C4-2B (cell line): ENCODE measurements at regions not wholly inside any gene's neighbourhood (a gene's known extent, or its start where the extent isn't known, plus 50 kb on each side); places are given as distances from the start of the nearest gene placed in this dataset.

ENCODE experiments used
- H3K27ac ChIP-seq: fragments of 450-650 bp; 2 replicates; pipeline ENCODE4 v1.5.1; 2017
- ZFX ChIP-seq: fragments of 450-650 bp; IDR thresholded peaks from 2 replicates; pipeline ENCODE4 v1.6.1; 2017
- TF ChIP-seq, protein P1 (sequence below): fragments of 450-650 bp; conservative IDR thresholded peaks from 2 replicates; pipeline ENCODE4 v1.5.1; 2017; ENCODE audit warnings: mild to moderate bottlenecking

DNA sequence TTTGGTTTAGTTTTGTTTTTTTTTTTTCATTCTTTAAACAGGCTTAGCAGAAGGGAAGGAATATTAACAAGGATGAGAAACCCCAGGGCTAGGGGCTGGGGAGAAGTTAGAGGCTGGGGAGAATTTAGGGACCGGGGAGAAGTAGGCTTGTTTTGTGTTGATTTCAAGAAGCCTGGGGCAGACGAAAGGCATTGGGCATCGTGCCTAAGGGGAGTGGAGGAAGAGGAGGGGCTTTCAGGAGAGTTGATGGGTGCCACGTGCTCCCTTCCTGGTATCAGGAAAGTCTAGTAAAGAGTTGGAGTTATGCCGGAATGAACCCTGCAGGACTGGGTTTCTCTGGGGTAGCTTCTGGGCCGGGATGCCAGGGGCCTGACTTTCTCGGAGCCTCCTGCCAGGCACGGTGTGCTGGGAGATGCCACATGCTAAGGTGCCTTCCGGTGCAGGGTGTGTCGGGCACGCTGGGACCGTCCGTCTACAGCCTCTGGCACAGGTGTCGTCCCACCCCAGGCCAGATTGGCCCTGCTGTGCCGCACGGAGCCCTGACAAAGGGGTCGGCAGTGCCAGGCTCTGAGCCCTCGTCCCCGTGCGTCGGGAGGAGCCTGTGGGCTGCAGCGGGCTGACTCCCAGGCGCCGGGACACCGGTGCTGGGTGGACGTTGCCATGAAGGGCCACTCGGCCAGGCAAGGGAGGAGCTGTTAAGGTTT is 159.9 kb downstream of the OLFM1 start:
- H3K27ac ChIP-seq, result no peak overlapping the region
- TF ChIP-seq ZFX, result no peak
- TF ChIP-seq, protein P1, sequence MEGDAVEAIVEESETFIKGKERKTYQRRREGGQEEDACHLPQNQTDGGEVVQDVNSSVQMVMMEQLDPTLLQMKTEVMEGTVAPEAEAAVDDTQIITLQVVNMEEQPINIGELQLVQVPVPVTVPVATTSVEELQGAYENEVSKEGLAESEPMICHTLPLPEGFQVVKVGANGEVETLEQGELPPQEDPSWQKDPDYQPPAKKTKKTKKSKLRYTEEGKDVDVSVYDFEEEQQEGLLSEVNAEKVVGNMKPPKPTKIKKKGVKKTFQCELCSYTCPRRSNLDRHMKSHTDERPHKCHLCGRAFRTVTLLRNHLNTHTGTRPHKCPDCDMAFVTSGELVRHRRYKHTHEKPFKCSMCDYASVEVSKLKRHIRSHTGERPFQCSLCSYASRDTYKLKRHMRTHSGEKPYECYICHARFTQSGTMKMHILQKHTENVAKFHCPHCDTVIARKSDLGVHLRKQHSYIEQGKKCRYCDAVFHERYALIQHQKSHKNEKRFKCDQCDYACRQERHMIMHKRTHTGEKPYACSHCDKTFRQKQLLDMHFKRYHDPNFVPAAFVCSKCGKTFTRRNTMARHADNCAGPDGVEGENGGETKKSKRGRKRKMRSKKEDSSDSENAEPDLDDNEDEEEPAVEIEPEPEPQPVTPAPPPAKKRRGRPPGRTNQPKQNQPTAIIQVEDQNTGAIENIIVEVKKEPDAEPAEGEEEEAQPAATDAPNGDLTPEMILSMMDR, result no peak

DNA sequence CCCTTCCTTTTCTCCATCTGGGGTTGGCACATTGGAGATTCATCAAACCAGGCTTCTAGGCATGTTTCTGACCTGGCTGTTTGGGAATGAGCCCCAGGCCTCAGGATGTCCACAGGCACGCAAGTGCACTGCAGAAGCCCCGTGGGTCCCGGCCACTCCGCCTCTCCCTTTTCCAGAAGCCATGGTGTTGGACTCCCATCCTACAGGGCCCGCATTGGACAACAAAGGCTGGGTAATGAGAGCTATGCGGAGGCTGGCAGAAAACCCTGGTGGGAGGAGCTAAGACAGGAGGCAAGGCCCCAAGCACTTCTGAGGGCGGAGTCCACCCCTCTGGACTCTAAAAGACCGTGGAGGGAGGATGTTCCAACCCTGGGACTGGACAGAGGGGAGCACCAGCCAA is 160.6 kb downstream of the OLFM1 start:
- TF ChIP-seq, protein P1, result no peak
- TF ChIP-seq ZFX, result no peak
- no peak overlapping the region for H3K27ac ChIP-seq

GRCh38 chr9:135248721-135249120 is 161.3 kb downstream of the OLFM1 start:
- H3K27ac ChIP-seq, result no peak overlapping the region
- TF ChIP-seq, protein P1, result no peak
- no peak for TF ChIP-seq ZFX

GRCh38 chr9:135249191-135249590 is 161.7 kb downstream of the OLFM1 start:
- no peak overlapping the region for H3K27ac ChIP-seq
- TF ChIP-seq, protein P1, result no peak
- TF ChIP-seq ZFX, result no peak

DNA sequence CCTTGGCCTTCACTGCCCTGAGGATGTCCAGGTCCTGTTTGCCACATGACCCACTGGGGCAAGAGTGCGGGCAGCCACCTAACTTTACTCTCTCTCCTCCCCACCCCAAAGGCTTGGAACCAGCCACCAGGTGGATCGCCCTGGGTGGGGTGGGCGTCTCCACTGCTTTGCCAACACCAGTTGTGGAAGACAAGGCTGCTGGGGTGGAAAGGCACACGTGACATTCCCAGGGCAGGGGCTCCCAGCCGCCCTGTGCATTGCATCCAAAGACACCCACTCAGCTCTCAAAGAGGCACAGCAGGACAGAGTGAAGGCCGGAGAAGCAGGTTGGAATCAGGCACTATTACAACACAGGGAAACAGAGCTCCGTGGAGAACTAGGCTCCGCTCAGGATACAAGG is 162.2 kb downstream of the OLFM1 start:
- TF ChIP-seq, protein P1, result no peak
- TF ChIP-seq ZFX, result no peak
- no peak overlapping the region for H3K27ac ChIP-seq

GRCh38 chr9:135251331-135251761 is 163.9 kb downstream of the OLFM1 start:
- no peak overlapping the region for H3K27ac ChIP-seq
- no peak for TF ChIP-seq ZFX
- TF ChIP-seq, protein P1, result no peak

- H3K27ac ChIP-seq, result no peak overlapping the region
- TF ChIP-seq ZFX, result no peak
- TF ChIP-seq, protein P1, result no peak
Measured at GRCh38 chr9:135251996-135252760, 164.7 kb downstream of the OLFM1 start.
